Activated CD4-positive, alpha-beta memory T cell treated with anti-CD3 and anti-CD28 coated beads, Interleukin-2, amount 10 ng/mL, durations not matched to agents 7 days and 5 days (primary cell): ENCODE measurements at regions not wholly inside any gene's neighbourhood (a gene's known extent, or its start where the extent isn't known, plus 50 kb on each side); places are given as distances from the start of the nearest gene placed in this dataset.

ENCODE experiments used
- CTCF ChIA-PET: fragments of 350-600 bp; sonication (Branson Sonifier 250); formaldehyde crosslinking; loops from one replicate; lab custom pipeline; 2021; ENCODE audit warnings: antibody characterized with exemption, inconsistent platforms; lab: Charles Lee
- POLR2A ChIA-PET: fragments of 350-600 bp; sonication (Branson Sonifier 250); formaldehyde crosslinking; loops from one replicate; lab custom pipeline; 2021; ENCODE audit warnings: antibody characterized with exemption; lab: Charles Lee
- DNase-seq: peaks from one replicate; pipeline ENCODE4 v3.0.0-alpha.2; 2020
- H3K27ac Mint-ChIP-seq: one replicate; pipeline ENCODE4 v1.8.0; 2021; ENCODE audit warnings: mild to moderate bottlenecking, mixed read lengths
- H3K27me3 Mint-ChIP-seq: one replicate; pipeline ENCODE4 v1.8.0; 2021; ENCODE audit warnings: mixed read lengths
- H3K36me3 Mint-ChIP-seq: one replicate; pipeline ENCODE4 v1.8.0; 2021; ENCODE audit warnings: low read depth, mixed read lengths
- H3K4me1 Mint-ChIP-seq: one replicate; pipeline ENCODE4 v1.8.0; 2021; ENCODE audit warnings: mixed read lengths
- H3K4me3 Mint-ChIP-seq: one replicate; pipeline ENCODE4 v1.8.0; 2021; ENCODE audit warnings: mild to moderate bottlenecking, mixed read lengths
- H3K9me3 Mint-ChIP-seq: one replicate; pipeline ENCODE4 v1.8.0; 2021; ENCODE audit warnings: mixed read lengths

DNA sequence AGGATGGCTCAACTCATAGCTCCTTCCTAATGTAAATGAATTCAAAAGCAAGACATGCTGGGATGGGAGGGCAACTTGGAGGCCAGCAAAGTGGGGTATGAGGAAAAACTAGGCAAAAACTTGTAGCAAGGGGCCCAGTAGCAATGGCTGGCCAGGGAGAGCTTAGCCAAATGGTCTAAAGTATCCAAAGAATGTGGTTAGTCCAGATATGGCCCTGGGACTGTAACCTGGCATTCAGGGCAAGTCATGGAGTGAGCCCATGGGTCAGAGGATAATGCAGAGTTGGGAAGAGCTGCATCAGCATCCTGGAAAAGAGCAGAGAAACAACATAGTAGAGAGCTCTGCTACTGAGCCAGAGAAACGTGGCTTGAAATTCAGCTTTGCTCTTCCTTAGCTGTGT is 191.7 kb downstream of the SUCLA2 start:
- Mint-ChIP-seq H3K4me3 (no peak overlapping the region), H3K27me3 (no peaks in the 10 kb centered on the region), H3K4me1 (no peaks in the 10 kb centered on the region), H3K9me3 (no peaks in the 10 kb centered on the region), H3K27ac (no peak overlapping the region), H3K36me3 (no peaks in the 10 kb centered on the region)
- DNase-seq = no peak
- ChIA-PET POLR2A (no interaction called here), CTCF (no interaction called here)

- no peaks in the 10 kb centered on the region for H3K4me1 Mint-ChIP-seq
- ChIA-PET CTCF (no interaction called here), POLR2A (no interaction called here)
- no peak for DNase-seq
- no peak overlapping the region for H3K27ac Mint-ChIP-seq
- H3K27me3 Mint-ChIP-seq = no peaks in the 10 kb centered on the region
- no peaks in the 10 kb centered on the region for H3K9me3 Mint-ChIP-seq
- no peak overlapping the region for H3K4me3 Mint-ChIP-seq
- no peaks in the 10 kb centered on the region for H3K36me3 Mint-ChIP-seq
Measured at GRCh38 chr13:47803131-47803530, 197.9 kb downstream of the SUCLA2 start.

GRCh38 chr13:47801555-47801954 is 199.5 kb downstream of the SUCLA2 start:
- POLR2A ChIA-PET = no interaction called here
- Mint-ChIP-seq H3K4me3 (no peak overlapping the region), H3K9me3 (no peaks in the 10 kb centered on the region), H3K27ac (no peak overlapping the region), H3K4me1 (no peaks in the 10 kb centered on the region), H3K27me3 (no peaks in the 10 kb centered on the region), H3K36me3 (no peaks in the 10 kb centered on the region)
- CTCF ChIA-PET = no interaction called here
- DNase-seq = no peak

DNA sequence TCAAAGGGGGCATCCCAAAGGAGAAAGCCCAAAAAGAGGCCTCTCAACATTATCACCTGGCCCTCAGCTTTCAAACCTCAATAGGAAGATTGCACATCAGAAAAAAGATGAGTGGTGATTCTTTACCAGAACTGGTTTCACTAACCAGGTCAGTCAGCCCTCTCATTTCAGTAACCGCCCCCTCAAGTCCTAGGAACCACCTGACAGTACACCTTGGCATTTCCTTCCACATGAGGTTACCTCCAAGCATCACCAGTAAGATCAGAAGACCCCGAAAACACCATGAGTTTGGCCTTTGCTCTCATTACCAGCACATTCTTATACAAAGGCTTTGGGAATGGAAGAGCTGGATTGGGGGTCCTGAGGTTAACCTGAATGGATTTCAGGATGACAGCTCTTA is 200.5 kb downstream of the SUCLA2 start:
- no peaks in the 10 kb centered on the region for H3K27me3 Mint-ChIP-seq
- H3K4me3 Mint-ChIP-seq = no peak overlapping the region
- ChIA-PET POLR2A (no interaction called here), CTCF (no interaction called here)
- H3K27ac Mint-ChIP-seq = no peak overlapping the region
- H3K36me3 Mint-ChIP-seq = no peaks in the 10 kb centered on the region
- H3K4me1 Mint-ChIP-seq = no peaks in the 10 kb centered on the region
- H3K9me3 Mint-ChIP-seq = no peaks in the 10 kb centered on the region
- no peak for DNase-seq

GRCh38 chr13:47798906-47799305 is 202.2 kb downstream of the SUCLA2 start:
- no peak overlapping the region for H3K27ac Mint-ChIP-seq
- no peaks in the 10 kb centered on the region for H3K4me1 Mint-ChIP-seq
- ChIA-PET POLR2A (no interaction called here), CTCF (no interaction called here)
- no peak overlapping the region for H3K4me3 Mint-ChIP-seq
- H3K27me3 Mint-ChIP-seq = no peaks in the 10 kb centered on the region
- no peak for DNase-seq
- H3K9me3 Mint-ChIP-seq = no peaks in the 10 kb centered on the region
- no peaks in the 10 kb centered on the region for H3K36me3 Mint-ChIP-seq

DNA sequence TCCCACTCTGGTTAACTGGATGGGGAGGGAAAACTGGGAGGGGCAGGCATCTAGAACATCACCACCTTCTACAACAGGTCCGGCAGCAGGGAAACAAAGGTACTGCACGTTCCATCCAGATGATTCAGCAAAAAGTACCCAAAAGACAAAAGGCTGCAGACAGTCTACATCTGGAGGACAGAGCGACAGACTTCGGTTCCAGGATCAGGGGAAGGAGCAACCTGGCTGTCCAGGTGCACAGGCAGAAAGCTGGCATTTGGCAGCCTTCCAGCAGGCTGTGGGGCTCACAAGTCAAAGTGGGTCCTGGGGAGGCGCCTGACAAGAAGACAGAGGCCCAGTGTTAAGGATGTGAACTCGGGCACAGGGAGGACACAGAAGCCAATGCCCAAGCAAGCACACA is 202.9 kb downstream of the SUCLA2 start:
- no peak for DNase-seq
- CTCF ChIA-PET = no interaction called here
- Mint-ChIP-seq H3K36me3 (no peaks in the 10 kb centered on the region), H3K4me1 (no peaks in the 10 kb centered on the region), H3K27ac (no peak overlapping the region), H3K4me3 (no peak overlapping the region), H3K9me3 (no peaks in the 10 kb centered on the region), H3K27me3 (no peaks in the 10 kb centered on the region)
- POLR2A ChIA-PET = no interaction called here

- H3K27ac Mint-ChIP-seq = no peak overlapping the region
- no peak for DNase-seq
- H3K4me1 Mint-ChIP-seq = no peaks in the 10 kb centered on the region
- H3K27me3 Mint-ChIP-seq = peaks cover 1% of the 10 kb centered on the region
- CTCF ChIA-PET = interaction anchor here (1.0 kb wide), 1 partner anchor 241 kb away, joined by 3 read pairs; the partner anchor contains the start of gene NUDT15
- H3K36me3 Mint-ChIP-seq = no peaks in the 10 kb centered on the region
- POLR2A ChIA-PET = no interaction called here
- H3K4me3 Mint-ChIP-seq = no peak overlapping the region
- peaks cover 2% of the 10 kb centered on the region for H3K9me3 Mint-ChIP-seq
Measured at GRCh38 chr13:47796816-47797215, 204.3 kb downstream of the SUCLA2 start.

DNA sequence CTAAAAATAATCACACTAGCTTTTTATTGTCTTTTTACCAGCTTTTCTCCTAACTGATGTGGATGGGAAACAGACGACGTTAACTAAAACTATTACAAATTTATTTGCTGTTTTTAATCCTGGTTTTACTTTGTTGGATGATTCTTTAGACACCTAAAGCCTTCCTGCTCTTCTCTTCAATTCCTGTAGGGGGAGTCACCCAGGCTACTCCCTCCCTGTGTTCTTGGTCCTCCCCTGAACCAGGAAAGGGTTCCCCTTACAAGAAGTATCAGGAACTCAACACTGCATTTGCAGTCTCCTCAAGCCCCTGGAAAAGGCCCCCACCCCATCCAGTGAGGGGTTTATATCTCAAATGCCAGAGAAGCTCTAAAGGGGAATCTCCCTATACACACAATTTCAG is 206.1 kb downstream of the SUCLA2 start:
- H3K36me3 Mint-ChIP-seq = no peaks in the 10 kb centered on the region
- H3K4me1 Mint-ChIP-seq = no peaks in the 10 kb centered on the region
- no peak overlapping the region for H3K4me3 Mint-ChIP-seq
- peaks cover 16% of the 10 kb centered on the region for H3K9me3 Mint-ChIP-seq
- peaks cover 1% of the 10 kb centered on the region for H3K27me3 Mint-ChIP-seq
- ChIA-PET CTCF (no interaction called here), POLR2A (no interaction called here)
- no peak overlapping the region for H3K27ac Mint-ChIP-seq
- DNase-seq = no peak

GRCh38 chr13:47790755-47791154 is 210.3 kb downstream of the SUCLA2 start:
- no peak for DNase-seq
- H3K4me3 Mint-ChIP-seq = no peak overlapping the region
- H3K9me3 Mint-ChIP-seq = peaks cover 20% of the 10 kb centered on the region
- H3K4me1 Mint-ChIP-seq = no peaks in the 10 kb centered on the region
- H3K27me3 Mint-ChIP-seq = peaks cover 1% of the 10 kb centered on the region
- H3K36me3 Mint-ChIP-seq = no peaks in the 10 kb centered on the region
- POLR2A ChIA-PET = no interaction called here
- CTCF ChIA-PET = no interaction called here
- no peak overlapping the region for H3K27ac Mint-ChIP-seq

DNA sequence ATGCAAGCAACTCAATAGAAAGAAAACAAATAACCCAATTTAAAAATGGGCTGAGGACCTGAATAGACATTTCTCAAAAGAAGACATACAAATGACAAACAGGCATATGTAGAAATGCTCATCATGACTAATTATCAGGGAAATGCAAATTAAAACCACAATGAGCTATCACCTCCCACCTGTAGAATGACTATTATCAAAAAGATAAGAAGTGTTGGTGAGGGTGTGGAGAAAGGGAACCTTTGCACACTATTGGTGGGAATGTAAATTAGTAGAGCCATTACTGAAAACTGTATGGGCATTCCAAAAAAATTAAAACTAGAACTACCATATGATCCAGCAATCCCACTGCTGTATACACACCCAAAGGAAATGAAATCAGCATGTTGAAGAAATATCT is 212.2 kb downstream of the SUCLA2 start:
- ChIA-PET CTCF (no interaction called here), POLR2A (no interaction called here)
- H3K36me3 Mint-ChIP-seq = no peaks in the 10 kb centered on the region
- H3K27me3 Mint-ChIP-seq = peaks cover 1% of the 10 kb centered on the region
- DNase-seq = no peak
- H3K27ac Mint-ChIP-seq = no peak overlapping the region
- H3K4me1 Mint-ChIP-seq = no peaks in the 10 kb centered on the region
- H3K4me3 Mint-ChIP-seq = no peak overlapping the region
- peaks cover 20% of the 10 kb centered on the region for H3K9me3 Mint-ChIP-seq

- Mint-ChIP-seq H3K36me3 (no peaks in the 10 kb centered on the region), H3K27ac (no peak overlapping the region), H3K27me3 (peaks cover 7% of the 10 kb centered on the region), H3K4me1 (no peaks in the 10 kb centered on the region), H3K9me3 (peaks cover 2% of the 10 kb centered on the region), H3K4me3 (no peak overlapping the region)
- DNase-seq = no peak
- CTCF ChIA-PET = no interaction called here
- POLR2A ChIA-PET = no interaction called here
Measured at GRCh38 chr13:47774671-47774994, 226.4 kb downstream of the SUCLA2 start.

GRCh38 chr13:47764817-47765216 is 236.3 kb downstream of the SUCLA2 start:
- ChIA-PET CTCF (no interaction called here), POLR2A (no interaction called here)
- no peaks in the 10 kb centered on the region for H3K27me3 Mint-ChIP-seq
- H3K4me3 Mint-ChIP-seq = no peak overlapping the region
- H3K4me1 Mint-ChIP-seq = no peaks in the 10 kb centered on the region
- H3K9me3 Mint-ChIP-seq = no peaks in the 10 kb centered on the region
- H3K27ac Mint-ChIP-seq = no peak overlapping the region
- H3K36me3 Mint-ChIP-seq = no peaks in the 10 kb centered on the region
- no peak for DNase-seq

GRCh38 chr13:47757466-47758080 is 243.5 kb downstream of the SUCLA2 start:
- Mint-ChIP-seq H3K4me1 (no peaks in the 10 kb centered on the region), H3K4me3 (no peak overlapping the region), H3K9me3 (no peaks in the 10 kb centered on the region), H3K27ac (no peak overlapping the region), H3K27me3 (peaks cover 5% of the 10 kb centered on the region), H3K36me3 (no peaks in the 10 kb centered on the region)
- ChIA-PET POLR2A (no interaction called here), CTCF (no interaction called here)
- DNase-seq = no peak

DNA sequence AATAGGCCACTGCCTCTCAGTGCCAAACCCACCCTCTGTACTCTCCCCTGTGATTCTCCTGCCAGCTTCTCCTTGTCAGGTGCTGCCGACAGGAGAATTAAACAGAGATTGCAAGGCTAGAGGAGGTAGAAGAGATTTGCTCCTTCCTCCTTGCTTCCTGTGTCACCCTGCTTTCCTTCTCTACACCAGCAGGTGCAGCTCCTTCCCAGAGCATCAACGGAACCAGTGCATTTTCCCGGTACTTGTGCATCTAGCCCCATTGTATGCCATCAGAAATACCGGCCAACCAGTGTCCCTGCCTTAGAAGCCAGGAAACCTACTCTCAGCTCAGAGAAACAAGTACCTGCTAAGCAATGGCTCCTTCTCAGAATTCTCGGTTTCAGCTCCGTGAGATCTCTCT is 253.2 kb downstream of the SUCLA2 start:
- no peak overlapping the region for H3K27ac Mint-ChIP-seq
- no peaks in the 10 kb centered on the region for H3K9me3 Mint-ChIP-seq
- H3K36me3 Mint-ChIP-seq = no peaks in the 10 kb centered on the region
- H3K4me1 Mint-ChIP-seq = no peaks in the 10 kb centered on the region
- POLR2A ChIA-PET = no interaction called here
- H3K27me3 Mint-ChIP-seq = no peaks in the 10 kb centered on the region
- H3K4me3 Mint-ChIP-seq = no peak overlapping the region
- DNase-seq = no peak
- CTCF ChIA-PET = no interaction called here
